Immature natural killer cell (primary cell): ENCODE measurements at regions not wholly inside any gene's neighbourhood (a gene's known extent, or its start where the extent isn't known, plus 50 kb on each side); places are given as distances from the start of the nearest gene placed in this dataset.

ENCODE experiments used
- DNase-seq, 3 donors: peaks; one replicate each; pipeline ENCODE4 v3.0.0; 2022; ENCODE audit warnings: mixed read lengths in 1 of 3
- H3K27ac Mint-ChIP-seq, 6 donors: one replicate each; pipeline ENCODE4 v1.8.0; 2020; ENCODE audit warnings: mixed read lengths in 6 of 6, mild to moderate bottlenecking in 5 of 6, inconsistent platforms in 4 of 6, moderate library complexity in 3 of 6
- H3K27me3 Mint-ChIP-seq, 3 donors: one replicate each; pipeline ENCODE4 v1.8.0; 2020 to 2021; ENCODE audit warnings: low read depth in 3 of 3, mild to moderate bottlenecking in 3 of 3, mixed read lengths in 3 of 3, moderate library complexity in 3 of 3, inconsistent platforms in 1 of 3
- H3K36me3 Mint-ChIP-seq, 3 donors: one replicate each; pipeline ENCODE4 v1.8.0; 2020; ENCODE audit warnings: mixed read lengths in 3 of 3, inconsistent platforms in 2 of 3, mild to moderate bottlenecking in 2 of 3
- H3K4me1 Mint-ChIP-seq, 2 donors: one replicate each; pipeline ENCODE4 v1.8.0; 2020; ENCODE audit warnings: inconsistent platforms in 2 of 2, mild to moderate bottlenecking in 2 of 2, mixed read lengths in 2 of 2, moderate library complexity in 1 of 2
- H3K4me3 Mint-ChIP-seq, 5 donors: one replicate each; pipeline ENCODE4 v1.8.0; 2020; ENCODE audit warnings: mild to moderate bottlenecking in 5 of 5, mixed read lengths in 5 of 5, inconsistent platforms in 3 of 5, moderate library complexity in 3 of 5
- H3K9me3 Mint-ChIP-seq, 6 donors: one replicate each; pipeline ENCODE4 v1.8.0; 2020; ENCODE audit warnings: mild to moderate bottlenecking in 6 of 6, mixed read lengths in 6 of 6, inconsistent platforms in 4 of 6, moderate library complexity in 3 of 6

- no peaks in the 10 kb centered on the region for H3K36me3 Mint-ChIP-seq
- no peak overlapping the region for H3K4me3 Mint-ChIP-seq
- H3K27ac Mint-ChIP-seq, result no peak overlapping the region
- H3K4me1 Mint-ChIP-seq, result no peaks in the 10 kb centered on the region
- DNase-seq, result no peak
- peaks cover 0 to 1% (median 1%) of the 10 kb centered on the region in 3 donors for H3K27me3 Mint-ChIP-seq
- peaks cover 0 to 3% (median 0%) of the 10 kb centered on the region in 6 donors for H3K9me3 Mint-ChIP-seq
These were observed 177.8 kb downstream of the KIF26A start for GRCh38 chr14:104316121-104316722.

GRCh38 chr14:104316723-104317491 lies 178.5 kb downstream of the KIF26A start:
- no peak for DNase-seq
- no peaks in the 10 kb centered on the region for H3K4me1 Mint-ChIP-seq
- no peak overlapping the region for H3K27ac Mint-ChIP-seq
- no peaks in the 10 kb centered on the region for H3K9me3 Mint-ChIP-seq
- H3K4me3 Mint-ChIP-seq, result no peak overlapping the region
- H3K36me3 Mint-ChIP-seq, result no peaks in the 10 kb centered on the region
- H3K27me3 Mint-ChIP-seq, result peaks cover 0 to 1% (median 1%) of the 10 kb centered on the region in 3 donors

- Mint-ChIP-seq H3K27me3 (peaks cover 0 to 1% (median 1%) of the 10 kb centered on the region in 3 donors), H3K36me3 (no peaks in the 10 kb centered on the region), H3K27ac (no peak overlapping the region), H3K4me3 (no peak overlapping the region), H3K9me3 (no peaks in the 10 kb centered on the region), H3K4me1 (no peaks in the 10 kb centered on the region)
- DNase-seq, result no peak
These were observed 179.1 kb downstream of the KIF26A start for GRCh38 chr14:104317492-104317805.

GRCh38 chr14:104317975-104318557 lies 179.7 kb downstream of the KIF26A start:
- no peaks in the 10 kb centered on the region for H3K4me1 Mint-ChIP-seq
- H3K9me3 Mint-ChIP-seq, result no peaks in the 10 kb centered on the region
- DNase-seq, result no peak
- no peak overlapping the region for H3K27ac Mint-ChIP-seq
- H3K36me3 Mint-ChIP-seq, result no peaks in the 10 kb centered on the region
- peaks cover 0 to 1% (median 1%) of the 10 kb centered on the region in 3 donors for H3K27me3 Mint-ChIP-seq
- H3K4me3 Mint-ChIP-seq, result no peak overlapping the region

- Mint-ChIP-seq H3K4me1 (no peaks in the 10 kb centered on the region), H3K4me3 (no peak overlapping the region), H3K27me3 (peaks cover 0 to 1% (median 0%) of the 10 kb centered on the region in 3 donors), H3K27ac (no peak overlapping the region), H3K9me3 (no peaks in the 10 kb centered on the region), H3K36me3 (no peaks in the 10 kb centered on the region)
- no peak for DNase-seq
These were observed 180.4 kb downstream of the KIF26A start for GRCh38 chr14:104318558-104319490.

GRCh38 chr14:104319491-104320241 lies 181.3 kb downstream of the KIF26A start:
- H3K27ac Mint-ChIP-seq, result no peak overlapping the region
- no peak overlapping the region for H3K4me3 Mint-ChIP-seq
- H3K4me1 Mint-ChIP-seq, result no peaks in the 10 kb centered on the region
- H3K27me3 Mint-ChIP-seq, result peaks cover 0 to 1% (median 0%) of the 10 kb centered on the region in 3 donors
- H3K36me3 Mint-ChIP-seq, result no peaks in the 10 kb centered on the region
- no peak for DNase-seq
- no peaks in the 10 kb centered on the region for H3K9me3 Mint-ChIP-seq

- H3K4me1 Mint-ChIP-seq, result no peaks in the 10 kb centered on the region
- DNase-seq, result no peak
- no peak overlapping the region for H3K4me3 Mint-ChIP-seq
- peaks cover 0 to 1% (median 0%) of the 10 kb centered on the region in 3 donors for H3K27me3 Mint-ChIP-seq
- no peaks in the 10 kb centered on the region for H3K9me3 Mint-ChIP-seq
- H3K27ac Mint-ChIP-seq, result no peak overlapping the region
- no peaks in the 10 kb centered on the region for H3K36me3 Mint-ChIP-seq
These were observed 182.3 kb downstream of the KIF26A start for GRCh38 chr14:104320611-104321086.

- Mint-ChIP-seq H3K27me3 (peaks cover 0 to 1% (median 0%) of the 10 kb centered on the region in 3 donors), H3K36me3 (no peaks in the 10 kb centered on the region), H3K27ac (peak overlapping the region in 1 of 6 donors; percentile 22), H3K4me3 (no peak overlapping the region), H3K9me3 (no peaks in the 10 kb centered on the region), H3K4me1 (no peaks in the 10 kb centered on the region)
- no peak for DNase-seq
These were observed 182.9 kb downstream of the KIF26A start for GRCh38 chr14:104321088-104321801.

- Mint-ChIP-seq H3K9me3 (no peaks in the 10 kb centered on the region), H3K27me3 (peaks cover 0 to 1% (median 0%) of the 10 kb centered on the region in 3 donors), H3K4me1 (no peaks in the 10 kb centered on the region), H3K36me3 (no peaks in the 10 kb centered on the region), H3K27ac (no peak overlapping the region), H3K4me3 (no peak overlapping the region)
- DNase-seq, result no peak
These were observed 183.4 kb downstream of the KIF26A start for GRCh38 chr14:104321802-104322130.

- H3K4me3 Mint-ChIP-seq, result no peak overlapping the region
- no peaks in the 10 kb centered on the region for H3K36me3 Mint-ChIP-seq
- no peaks in the 10 kb centered on the region for H3K27me3 Mint-ChIP-seq
- no peak for DNase-seq
- no peak overlapping the region for H3K27ac Mint-ChIP-seq
- H3K4me1 Mint-ChIP-seq, result no peaks in the 10 kb centered on the region
- no peaks in the 10 kb centered on the region for H3K9me3 Mint-ChIP-seq
These were observed 184.4 kb downstream of the KIF26A start for GRCh38 chr14:104322531-104323366.

- Mint-ChIP-seq H3K36me3 (no peaks in the 10 kb centered on the region), H3K9me3 (no peaks in the 10 kb centered on the region), H3K4me3 (no peak overlapping the region), H3K4me1 (no peaks in the 10 kb centered on the region), H3K27me3 (no peaks in the 10 kb centered on the region), H3K27ac (no peak overlapping the region)
- DNase-seq, result no peak
These were observed 185.3 kb downstream of the KIF26A start for GRCh38 chr14:104323551-104324175.

GRCh38 chr14:104326848-104327247 lies 188.5 kb downstream of the KIF26A start:
- no peak for DNase-seq
- Mint-ChIP-seq H3K27ac (no peak overlapping the region), H3K9me3 (peaks cover 3 to 21% (median 12%) of the 10 kb centered on the region in 6 donors), H3K36me3 (peaks cover 0 to 8% (median 0%) of the 10 kb centered on the region in 3 donors), H3K4me1 (no peaks in the 10 kb centered on the region), H3K27me3 (no peaks in the 10 kb centered on the region), H3K4me3 (no peak overlapping the region)
